SU-DHL-6 (cell line): ENCODE measurements at regions not wholly inside any gene's neighbourhood (a gene's known extent, or its start where the extent isn't known, plus 50 kb on each side); places are given as distances from the start of the nearest gene placed in this dataset.

Source experiments
- H2AFZ ChIP-seq: fragments of 200-600 bp; sonication (generic); 2 replicates; pipeline ENCODE4 v1.6.1; 2014; ENCODE audit warnings: low read depth, mild to moderate bottlenecking, moderate library complexity, mixed read lengths, antibody characterized with exemption, low read length; ENCODE audit not compliant: severe bottlenecking
- H3F3A ChIP-seq: fragments of 200-600 bp; shearing (Covaris generic); 2 replicates; pipeline ENCODE4 v1.6.0; 2016; ENCODE audit warnings: antibody characterized with exemption, mild to moderate bottlenecking; ENCODE audit not compliant: insufficient read depth
- H3K27ac ChIP-seq: fragments of 200-600 bp; sonication (generic); 2 replicates; pipeline ENCODE4 v1.5.1; 2016; ENCODE audit warnings: low read depth, mild to moderate bottlenecking, low read length, moderate library complexity, mixed read lengths
- H3K27me3 ChIP-seq: fragments of 200-600 bp; sonication (generic), shearing (Covaris generic); 2 replicates; pipeline ENCODE4 v1.6.0; 2014; ENCODE audit warnings: mild to moderate bottlenecking, low read length
- H3K36me3 ChIP-seq: fragments of 200-600 bp; sonication (generic); 2 replicates; pipeline ENCODE4 v1.6.1; 2014; ENCODE audit warnings: mild to moderate bottlenecking, low read length, mixed read lengths
- H3K4me2 ChIP-seq: fragments of 300-600, 200-600 bp; shearing (Covaris generic), sonication (generic); 2 replicates; pipeline ENCODE4 v1.6.0; 2014; ENCODE audit warnings: low read length, low read depth, mild to moderate bottlenecking; ENCODE audit not compliant: poor library complexity, severe bottlenecking
- H3K4me3 ChIP-seq: fragments of 200-600 bp; sonication (generic); 2 replicates; pipeline ENCODE4 v1.5.1; 2014; ENCODE audit warnings: antibody characterized with exemption, low read length, mild to moderate bottlenecking, mixed read lengths; ENCODE audit not compliant: insufficient read depth, poor library complexity, severe bottlenecking
- H3K79me2 ChIP-seq: fragments of 200-600 bp; sonication (generic); 2 replicates; pipeline ENCODE4 v1.6.1; 2014; ENCODE audit warnings: mild to moderate bottlenecking, low read length, moderate library complexity; ENCODE audit not compliant: insufficient read depth
- H3K9ac ChIP-seq: fragments of 200-600 bp; sonication (generic); 2 replicates; pipeline ENCODE4 v1.7.0; 2014; ENCODE audit warnings: mild to moderate bottlenecking, low read length
- H3K9me2 ChIP-seq: fragments of 200-600 bp; sonication (generic); replicated peaks from 2 replicates; pipeline ENCODE4 v1.6.1; 2014; ENCODE audit warnings: low read length; ENCODE audit not compliant: insufficient read depth
- H3K9me3 ChIP-seq: fragments of 200-600 bp; sonication (generic); 2 replicates; pipeline ENCODE4 v1.6.1; 2014; ENCODE audit warnings: low read length, mixed read lengths; ENCODE audit not compliant: insufficient read depth
- H4K20me1 ChIP-seq: fragments of 200-600 bp; sonication (generic); 2 replicates; pipeline ENCODE4 v1.6.1; 2014; ENCODE audit warnings: low read depth, mild to moderate bottlenecking, antibody characterized with exemption, low read length, moderate library complexity, mixed read lengths
- EZH2phosphoT487 ChIP-seq: fragments of 200-600 bp; sonication (generic), shearing (Covaris generic); conservative IDR thresholded peaks from 2 replicates; pipeline ENCODE4 v1.6.1; 2018; ENCODE audit warnings: mild to moderate bottlenecking, antibody characterized with exemption, low read length, moderate library complexity, mixed read lengths
- TF ChIP-seq, protein P1 (sequence below): fragments of 200-600 bp; sonication (generic); IDR thresholded peaks from one replicate; pipeline ENCODE4 v1.5.1; 2017; ENCODE audit warnings: antibody characterized with exemption, mild to moderate bottlenecking, low read length, moderate library complexity; ENCODE audit not compliant: insufficient read depth, poor library complexity, severe bottlenecking

DNA sequence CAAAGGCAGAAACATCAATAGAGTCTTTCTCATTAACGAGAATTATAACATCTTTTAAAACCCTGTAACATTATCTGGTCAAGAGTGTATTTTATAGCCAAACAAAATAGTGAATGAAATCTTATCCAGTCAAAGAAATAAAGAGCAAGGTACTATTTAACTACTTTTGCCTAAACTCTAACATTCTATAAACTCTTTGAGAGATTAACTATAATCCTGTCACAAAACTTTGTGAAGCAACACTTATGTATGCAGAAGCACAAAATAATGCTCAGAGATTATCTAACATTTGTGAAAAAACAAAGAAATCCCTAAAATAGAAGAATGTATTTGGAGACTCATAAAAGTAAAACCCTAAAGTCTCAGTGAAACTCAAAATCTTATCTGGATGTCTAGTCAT is 124.4 kb upstream of the LUZP2 start:
- no peaks in the 10 kb centered on the region for H3F3A ChIP-seq
- H3K27ac ChIP-seq, result no peak overlapping the region
- H4K20me1 ChIP-seq, result no peaks in the 10 kb centered on the region
- no peak overlapping the region for H3K4me2 ChIP-seq
- no peaks in the 10 kb centered on the region for H3K36me3 ChIP-seq
- no peaks in the 10 kb centered on the region for H3K9me3 ChIP-seq
- H3K79me2 ChIP-seq, result no peaks in the 10 kb centered on the region
- H2AFZ ChIP-seq, result no peak overlapping the region
- TF ChIP-seq, protein P1, sequence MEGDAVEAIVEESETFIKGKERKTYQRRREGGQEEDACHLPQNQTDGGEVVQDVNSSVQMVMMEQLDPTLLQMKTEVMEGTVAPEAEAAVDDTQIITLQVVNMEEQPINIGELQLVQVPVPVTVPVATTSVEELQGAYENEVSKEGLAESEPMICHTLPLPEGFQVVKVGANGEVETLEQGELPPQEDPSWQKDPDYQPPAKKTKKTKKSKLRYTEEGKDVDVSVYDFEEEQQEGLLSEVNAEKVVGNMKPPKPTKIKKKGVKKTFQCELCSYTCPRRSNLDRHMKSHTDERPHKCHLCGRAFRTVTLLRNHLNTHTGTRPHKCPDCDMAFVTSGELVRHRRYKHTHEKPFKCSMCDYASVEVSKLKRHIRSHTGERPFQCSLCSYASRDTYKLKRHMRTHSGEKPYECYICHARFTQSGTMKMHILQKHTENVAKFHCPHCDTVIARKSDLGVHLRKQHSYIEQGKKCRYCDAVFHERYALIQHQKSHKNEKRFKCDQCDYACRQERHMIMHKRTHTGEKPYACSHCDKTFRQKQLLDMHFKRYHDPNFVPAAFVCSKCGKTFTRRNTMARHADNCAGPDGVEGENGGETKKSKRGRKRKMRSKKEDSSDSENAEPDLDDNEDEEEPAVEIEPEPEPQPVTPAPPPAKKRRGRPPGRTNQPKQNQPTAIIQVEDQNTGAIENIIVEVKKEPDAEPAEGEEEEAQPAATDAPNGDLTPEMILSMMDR, result no peak
- TF ChIP-seq EZH2phosphoT487, result no peak
- no peaks in the 10 kb centered on the region for H3K27me3 ChIP-seq
- no peak overlapping the region for H3K9ac ChIP-seq
- H3K9me2 ChIP-seq, result no peaks in the 10 kb centered on the region
- H3K4me3 ChIP-seq, result no peak overlapping the region

DNA sequence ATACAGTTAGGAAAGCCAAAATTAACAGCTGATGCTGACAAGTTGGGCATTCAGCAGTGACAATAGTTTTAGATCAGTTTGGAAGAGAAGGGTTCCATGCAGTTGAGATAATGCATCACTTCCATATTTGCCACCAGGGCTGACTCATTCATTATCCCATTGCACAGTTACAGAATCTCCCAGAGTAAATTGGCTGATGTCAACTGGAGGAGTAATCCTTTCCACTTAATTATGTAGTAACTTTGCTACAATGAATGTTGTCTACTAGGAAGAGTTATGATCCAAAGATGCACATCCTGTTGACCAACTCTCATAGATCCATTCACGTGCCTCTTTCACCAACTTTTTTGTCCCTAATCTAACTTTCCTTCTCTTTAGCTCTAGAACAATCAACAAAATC is 123.3 kb upstream of the LUZP2 start:
- no peak overlapping the region for H2AFZ ChIP-seq
- no peaks in the 10 kb centered on the region for H3K9me3 ChIP-seq
- TF ChIP-seq, protein P1, result no peak
- TF ChIP-seq EZH2phosphoT487, result no peak
- no peaks in the 10 kb centered on the region for H3K27me3 ChIP-seq
- no peaks in the 10 kb centered on the region for H3K79me2 ChIP-seq
- H3K4me2 ChIP-seq, result no peak overlapping the region
- H3F3A ChIP-seq, result no peaks in the 10 kb centered on the region
- no peaks in the 10 kb centered on the region for H3K9me2 ChIP-seq
- no peak overlapping the region for H3K4me3 ChIP-seq
- no peaks in the 10 kb centered on the region for H4K20me1 ChIP-seq
- no peak overlapping the region for H3K27ac ChIP-seq
- H3K9ac ChIP-seq, result no peak overlapping the region
- no peaks in the 10 kb centered on the region for H3K36me3 ChIP-seq

DNA sequence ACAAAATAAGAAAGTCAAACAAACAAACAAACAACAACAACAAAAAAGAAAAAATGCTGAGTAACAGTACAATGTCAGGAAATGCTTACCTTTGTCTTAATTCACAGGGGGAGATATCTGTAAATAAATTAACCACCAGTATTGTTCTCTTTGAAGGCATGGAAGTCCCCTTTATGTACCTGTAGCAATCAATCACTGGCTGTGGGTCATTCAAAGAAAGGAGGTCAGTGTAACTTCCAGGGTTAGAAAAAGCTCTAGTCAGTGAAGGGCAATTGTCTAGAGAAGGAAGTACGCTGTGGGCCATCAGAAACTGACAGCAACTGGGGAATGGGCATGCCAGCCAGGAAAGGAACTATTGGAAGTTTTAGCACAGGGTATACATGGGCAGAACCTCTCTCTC is 121.5 kb upstream of the LUZP2 start:
- Histone ChIP-seq H3K9me2 (no peaks in the 10 kb centered on the region), H3K27me3 (no peaks in the 10 kb centered on the region), H2AFZ (no peak overlapping the region), H4K20me1 (no peaks in the 10 kb centered on the region), H3K4me2 (no peak overlapping the region), H3K4me3 (no peak overlapping the region), H3F3A (no peaks in the 10 kb centered on the region), H3K79me2 (no peaks in the 10 kb centered on the region), H3K9me3 (no peaks in the 10 kb centered on the region), H3K9ac (no peak overlapping the region), H3K36me3 (no peaks in the 10 kb centered on the region), H3K27ac (no peak overlapping the region)
- TF ChIP-seq EZH2phosphoT487, result no peak
- TF ChIP-seq, protein P1, result no peak

DNA sequence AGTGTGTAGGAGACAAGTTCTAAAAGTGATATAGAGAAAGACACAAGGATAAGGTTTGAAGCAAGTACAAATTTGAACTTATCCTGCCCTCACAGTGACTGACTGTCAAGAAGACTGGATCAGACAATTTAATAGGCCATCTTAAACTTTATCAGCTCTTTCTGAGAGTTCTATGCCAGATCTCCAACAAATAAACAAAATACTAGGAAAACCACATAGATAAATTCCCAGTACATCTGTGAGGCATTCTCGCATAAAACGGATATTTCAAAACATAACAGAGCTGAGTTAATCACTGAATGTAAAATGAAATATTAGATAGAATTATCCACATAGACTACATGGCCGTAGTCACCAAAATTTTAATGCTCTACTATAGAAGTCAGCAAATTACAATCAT is 120.9 kb upstream of the LUZP2 start:
- H3K9me3 ChIP-seq, result no peaks in the 10 kb centered on the region
- no peak overlapping the region for H3K4me2 ChIP-seq
- no peaks in the 10 kb centered on the region for H4K20me1 ChIP-seq
- no peaks in the 10 kb centered on the region for H3K27me3 ChIP-seq
- no peaks in the 10 kb centered on the region for H3K79me2 ChIP-seq
- no peak overlapping the region for H3K9ac ChIP-seq
- no peak overlapping the region for H3K27ac ChIP-seq
- H3F3A ChIP-seq, result no peaks in the 10 kb centered on the region
- no peaks in the 10 kb centered on the region for H3K36me3 ChIP-seq
- no peaks in the 10 kb centered on the region for H3K9me2 ChIP-seq
- H3K4me3 ChIP-seq, result no peak overlapping the region
- no peak for TF ChIP-seq EZH2phosphoT487
- TF ChIP-seq, protein P1, result no peak
- H2AFZ ChIP-seq, result no peak overlapping the region
